ENCODE measurements at regions not wholly inside any gene's neighbourhood (a gene's known extent, or its start where the extent isn't known, plus 50 kb on each side); places are given as distances from the start of the nearest gene placed in this dataset.

DNA sequence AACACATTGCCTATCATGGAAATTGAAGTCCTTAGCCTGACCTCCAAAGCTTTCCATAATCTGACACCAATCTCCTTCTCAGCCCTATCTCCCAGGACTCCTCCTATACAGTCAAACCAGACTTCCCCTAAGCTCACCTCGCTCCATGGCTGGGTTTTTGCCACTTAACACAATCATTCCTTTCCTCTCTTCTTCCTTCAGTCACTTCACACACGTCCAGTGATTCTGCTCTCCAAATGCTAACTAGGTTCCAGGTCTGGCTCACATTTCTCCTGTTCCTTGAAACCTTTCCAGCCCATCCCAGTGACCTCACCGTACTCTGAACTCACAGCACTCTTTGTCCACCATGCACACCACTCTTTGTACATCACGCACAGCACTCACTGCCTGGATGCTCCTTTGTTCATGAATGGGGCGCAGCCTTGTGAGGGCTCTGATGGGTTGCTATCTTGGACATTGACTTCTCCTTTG, 98.4 kb downstream of the GLUL start:
- no peak for DNase-seq (ENCODE audit: low spot score)

DNA sequence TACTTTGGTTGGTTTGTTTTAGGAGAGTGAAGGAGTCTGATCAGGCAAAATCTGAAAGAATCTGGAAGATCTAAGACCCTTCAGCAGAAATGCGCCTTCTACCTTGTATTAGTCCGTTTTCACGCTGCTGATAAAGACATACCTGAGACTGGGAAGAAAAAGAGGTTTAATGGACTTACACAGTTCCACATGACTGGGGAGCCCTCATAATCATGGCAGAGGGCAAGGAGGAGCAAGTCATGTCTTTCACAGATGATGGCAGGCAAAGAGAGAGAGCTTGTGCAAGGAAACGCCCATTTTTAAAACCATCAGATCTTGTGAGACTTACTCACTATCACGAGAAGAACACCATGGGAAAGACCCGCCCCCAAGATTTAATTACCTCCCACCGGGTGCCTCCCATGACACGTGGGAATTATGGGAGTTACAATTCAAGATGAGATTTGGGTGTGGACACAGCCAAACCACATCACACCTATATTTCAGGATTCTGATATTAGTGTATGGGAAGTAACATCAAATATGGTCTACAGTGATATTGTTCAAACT, 99.3 kb downstream of the GLUL start:
- no peak for DNase-seq (ENCODE audit: low spot score)

DNA sequence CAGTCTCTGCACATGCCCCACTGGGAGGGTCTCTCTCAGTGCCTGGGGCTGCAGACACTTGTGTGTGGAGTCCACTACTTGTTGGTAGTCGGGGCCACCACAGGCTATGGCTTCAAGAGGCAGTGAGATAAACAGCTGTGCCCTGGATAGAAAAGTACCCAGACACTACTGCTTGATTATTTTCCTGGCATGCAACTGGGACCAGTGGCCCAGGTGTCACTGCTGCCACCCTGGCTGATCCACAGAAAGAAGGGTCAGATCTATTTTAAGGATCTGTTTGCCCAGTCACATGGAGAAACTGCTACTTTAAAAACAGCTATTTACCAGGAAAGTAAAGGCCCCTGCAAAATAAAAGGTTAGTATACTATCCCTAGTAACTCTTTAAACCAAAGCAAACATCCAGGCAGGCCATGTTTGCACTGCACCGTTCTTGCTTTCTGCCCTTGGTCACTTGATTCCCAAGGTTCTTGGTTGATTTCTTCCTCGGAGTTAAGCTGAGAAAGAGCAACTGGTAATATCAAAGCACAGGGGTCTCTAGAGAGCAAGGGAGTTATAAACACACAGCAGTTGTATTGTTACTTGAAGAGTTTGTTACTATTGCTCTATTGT, 99.9 kb downstream of the GLUL start:
- DNase-seq (ENCODE audit: low spot score), result peak; percentile 19

DNA sequence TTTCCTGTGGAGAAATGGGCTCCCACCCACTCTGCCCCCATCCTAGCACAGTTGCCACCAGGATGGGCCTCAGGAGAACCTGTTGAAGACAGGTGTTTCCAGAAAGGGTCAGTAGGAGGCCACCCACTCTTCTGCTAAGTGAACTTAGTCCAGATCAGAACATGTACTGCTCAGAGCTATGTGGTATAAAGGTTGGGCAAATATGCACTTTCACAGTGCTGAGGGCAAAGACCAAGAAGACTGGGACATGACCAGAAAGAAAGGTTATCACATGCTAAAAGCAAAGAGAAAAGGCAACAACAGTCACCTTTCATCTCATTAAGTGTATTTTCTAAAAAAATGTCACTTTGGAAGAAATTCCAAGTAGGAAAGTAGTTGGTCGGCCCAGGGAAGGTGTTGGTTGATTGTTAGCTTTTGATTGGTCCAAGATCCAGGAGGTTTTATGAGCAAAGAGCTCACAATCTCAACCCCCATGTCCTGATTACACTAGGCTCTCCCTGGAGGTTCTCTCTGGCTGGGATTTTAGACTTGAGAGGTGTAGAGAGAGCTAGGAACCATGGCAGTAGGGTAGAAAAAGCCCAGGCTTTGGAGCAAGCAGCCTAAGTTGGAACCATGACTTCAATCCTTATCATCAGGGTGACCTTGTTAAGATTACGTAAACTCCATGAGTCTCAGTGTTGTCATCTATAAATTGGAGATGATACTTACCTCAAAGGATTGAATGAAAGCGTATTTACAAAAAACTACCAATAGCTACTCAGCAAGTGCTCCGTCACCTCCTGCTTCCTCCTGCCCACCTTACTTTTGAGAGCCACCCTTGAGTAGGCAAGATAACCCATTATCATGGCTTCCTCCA, 102.6 kb downstream of the GLUL start:
- no peak for DNase-seq (ENCODE audit: low spot score)

DNA sequence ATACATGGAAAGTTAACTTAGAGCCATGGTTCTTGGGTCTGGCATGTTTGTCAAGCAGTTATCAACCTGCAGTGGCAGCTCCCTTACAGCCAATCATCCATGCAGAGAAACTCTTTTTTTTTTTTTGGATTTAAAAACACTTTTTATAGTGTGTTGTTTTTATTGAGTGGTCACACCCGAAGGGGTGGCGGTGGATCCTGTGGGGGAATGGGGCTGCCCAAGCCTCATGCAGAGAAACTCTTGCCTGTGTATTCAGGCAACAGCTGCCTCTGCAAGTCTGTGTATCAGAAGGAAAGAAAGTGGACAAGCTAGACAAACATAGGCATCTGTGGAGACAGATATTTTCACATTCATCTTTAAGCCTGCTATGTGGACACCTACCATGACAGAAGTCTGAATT, 104.8 kb downstream of the GLUL start:
- no peak for DNase-seq (ENCODE audit: low spot score)

DNA sequence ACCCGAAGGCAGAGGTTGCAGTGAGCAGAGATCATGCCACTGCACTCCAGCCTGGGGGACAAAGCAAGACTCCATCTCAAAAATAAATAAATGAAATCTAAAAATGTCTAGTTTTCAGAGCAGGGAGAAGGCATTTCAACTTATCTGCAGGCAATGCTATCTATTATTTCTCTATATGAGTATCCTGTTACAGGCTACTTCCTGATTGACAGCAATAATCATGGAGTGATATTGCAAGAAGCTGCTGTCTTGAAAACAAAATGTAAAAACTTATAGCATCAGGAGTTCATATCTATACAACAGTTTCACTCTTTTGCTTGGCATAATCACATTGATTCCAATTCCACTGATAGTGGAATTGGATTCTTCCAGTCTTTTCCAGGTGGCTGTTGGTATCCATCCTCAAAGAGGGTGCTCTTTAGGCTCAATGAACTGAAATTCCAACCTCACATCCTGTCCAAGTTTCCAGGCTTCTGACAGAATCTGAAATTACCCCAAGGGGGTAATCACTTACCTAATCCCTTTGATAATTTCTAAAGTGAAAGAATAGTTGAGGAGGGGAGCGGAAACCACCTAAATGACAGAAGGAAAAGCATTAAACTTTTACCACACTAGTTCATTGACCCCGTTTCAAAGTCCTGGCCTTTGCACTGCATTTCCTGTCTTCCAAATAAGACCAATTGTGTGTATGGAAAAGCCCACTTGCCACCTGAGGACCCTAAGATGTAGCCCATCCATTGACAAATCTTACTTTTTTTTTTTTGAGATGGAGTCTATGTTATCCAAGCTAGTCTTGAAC, 107.6 kb downstream of the GLUL start:
- DNase-seq (ENCODE audit: low spot score), result no peak

DNA sequence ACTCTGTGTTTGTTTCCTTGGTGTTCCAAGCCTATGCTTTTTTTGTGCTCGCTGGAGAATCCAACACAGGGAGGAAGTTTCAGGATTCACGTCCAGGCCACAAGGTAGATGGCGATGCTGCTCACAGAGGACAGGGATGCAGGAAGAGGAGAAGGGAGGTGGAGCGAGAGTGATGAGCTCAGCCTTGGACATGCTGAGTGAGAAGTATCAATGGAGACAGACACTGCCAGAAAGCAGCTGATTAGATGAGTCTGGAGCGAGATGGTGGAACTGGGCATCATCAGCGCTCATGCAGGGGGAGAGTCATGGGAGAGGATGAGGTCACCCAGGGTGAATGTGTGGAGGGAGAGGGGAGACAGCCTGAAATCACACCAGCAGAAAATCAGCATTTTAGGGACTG, 110.0 kb downstream of the GLUL start:
- DNase-seq (ENCODE audit: low spot score), result no peak

DNA sequence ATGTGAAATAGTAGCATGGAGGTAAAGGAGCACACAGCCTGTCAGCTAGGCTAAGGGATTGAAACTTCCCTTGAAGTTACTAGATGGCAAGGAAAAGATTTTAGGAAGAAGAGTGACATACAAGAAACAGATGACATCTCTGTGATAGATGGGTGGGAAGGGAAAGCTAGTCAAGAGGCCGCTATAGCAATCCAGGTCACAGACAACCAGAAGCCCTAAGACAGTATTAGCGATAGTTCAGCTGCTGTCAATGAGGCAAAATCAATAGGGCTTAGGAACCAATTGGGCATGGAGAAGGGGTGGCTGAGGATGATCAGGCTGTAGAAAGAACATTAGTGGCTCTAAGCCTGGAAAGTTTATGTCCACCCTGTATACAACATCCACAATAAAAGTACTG, 111.1 kb downstream of the GLUL start:
- no peak for DNase-seq (ENCODE audit: low spot score)

DNA sequence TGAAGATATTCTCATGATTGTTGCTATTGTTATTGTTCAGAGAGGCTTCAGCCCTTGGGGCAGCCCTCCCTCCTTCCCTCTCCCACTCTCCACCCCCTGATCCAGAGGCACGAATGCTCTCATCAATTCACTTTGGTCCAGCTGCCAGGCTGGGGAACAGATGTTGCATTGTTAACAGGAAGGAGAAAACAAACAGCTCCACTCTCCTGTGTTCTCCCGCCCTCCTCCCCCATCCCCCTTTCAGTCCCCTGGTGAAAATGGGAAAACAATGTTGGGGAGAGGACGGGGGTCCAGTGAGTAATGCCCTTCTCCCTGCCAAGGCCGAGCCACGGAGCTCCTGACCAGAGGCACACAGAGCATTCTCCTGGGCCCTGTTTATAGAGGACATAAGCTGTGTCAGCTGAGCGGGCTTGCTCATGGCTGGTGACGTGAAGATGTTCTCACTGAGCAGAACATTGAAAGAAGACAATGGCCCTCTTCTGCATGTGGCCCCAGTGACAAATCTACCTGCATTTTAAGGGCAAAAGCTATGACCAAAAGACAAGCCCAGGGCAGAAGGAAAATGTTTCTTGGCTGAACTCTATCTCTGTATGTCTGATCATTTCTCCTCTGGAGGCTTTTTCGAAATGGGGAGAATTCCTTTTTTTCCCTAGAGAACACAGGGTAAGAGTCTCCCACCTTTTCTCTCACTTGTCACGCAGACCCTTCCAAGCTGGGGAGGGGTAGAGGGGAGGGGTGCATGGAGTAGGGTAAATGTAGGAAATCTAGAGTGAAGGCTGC, 111.7 kb downstream of the GLUL start:
- no peak for DNase-seq (ENCODE audit: low spot score)

DNA sequence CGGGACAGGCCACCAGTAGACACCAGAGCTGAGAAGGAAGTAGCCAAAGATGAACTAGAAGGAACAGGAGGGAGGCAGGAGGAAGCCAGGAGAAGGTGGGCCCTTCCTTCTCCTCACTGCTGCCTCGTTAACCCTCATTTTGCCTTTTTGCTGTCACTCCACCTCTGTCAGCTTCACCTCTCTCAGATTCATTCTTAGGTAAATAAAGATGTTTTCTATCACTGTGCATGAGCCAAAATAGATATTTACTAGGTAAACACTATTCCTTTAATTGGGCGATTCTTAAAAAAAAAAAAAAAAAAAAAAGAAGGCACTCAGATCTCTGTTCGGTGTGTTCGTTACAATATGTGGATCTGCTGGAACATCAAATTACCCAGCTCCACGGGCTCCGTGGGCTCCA, 112.3 kb downstream of the GLUL start:
- DNase-seq (ENCODE audit: low spot score), result no peak

DNA sequence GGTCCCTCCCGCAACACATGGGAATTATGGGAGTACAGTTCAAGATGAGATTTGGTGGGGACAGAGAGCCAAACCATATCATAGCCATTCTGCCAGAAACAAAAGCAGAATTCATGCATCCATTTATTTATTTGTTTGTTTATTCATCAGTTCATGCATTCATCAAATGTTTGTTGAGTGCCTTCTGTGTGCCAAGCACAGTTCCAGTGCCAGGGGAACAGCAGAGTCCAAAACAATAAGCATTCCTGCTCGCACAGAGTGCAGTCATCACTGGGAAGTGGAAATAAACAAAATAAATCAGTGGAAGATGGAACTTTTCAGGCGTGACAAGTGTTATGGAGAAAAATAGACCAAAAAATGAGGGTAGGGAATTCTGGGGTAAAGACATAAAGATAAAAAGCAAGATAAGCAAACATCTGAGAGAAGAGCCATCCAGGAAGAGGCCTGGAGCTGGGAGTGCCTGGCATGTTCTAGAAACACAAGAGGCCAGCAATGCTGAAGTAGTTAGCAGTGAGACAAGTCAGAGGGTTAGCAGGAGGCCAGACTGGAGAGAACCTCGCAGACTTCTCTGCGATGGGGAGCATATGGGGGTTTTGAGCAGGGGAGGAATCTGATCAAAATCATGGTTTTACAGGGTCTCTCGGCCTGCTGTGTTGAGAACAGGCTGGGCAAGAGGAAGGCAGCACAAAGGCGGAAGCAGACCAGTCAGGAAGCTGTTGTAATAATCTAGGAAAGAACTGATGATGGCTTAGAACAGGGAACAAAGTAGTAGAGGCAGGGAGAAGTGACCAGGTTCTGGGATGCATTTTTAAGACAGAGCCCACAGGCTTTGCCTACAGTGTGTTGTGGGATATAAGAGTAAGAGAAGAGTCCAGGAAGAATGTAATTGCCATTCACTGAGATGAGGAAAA, 113.2 kb downstream of the GLUL start:
- DNase-seq (ENCODE audit: low spot score), result no peak

DNA sequence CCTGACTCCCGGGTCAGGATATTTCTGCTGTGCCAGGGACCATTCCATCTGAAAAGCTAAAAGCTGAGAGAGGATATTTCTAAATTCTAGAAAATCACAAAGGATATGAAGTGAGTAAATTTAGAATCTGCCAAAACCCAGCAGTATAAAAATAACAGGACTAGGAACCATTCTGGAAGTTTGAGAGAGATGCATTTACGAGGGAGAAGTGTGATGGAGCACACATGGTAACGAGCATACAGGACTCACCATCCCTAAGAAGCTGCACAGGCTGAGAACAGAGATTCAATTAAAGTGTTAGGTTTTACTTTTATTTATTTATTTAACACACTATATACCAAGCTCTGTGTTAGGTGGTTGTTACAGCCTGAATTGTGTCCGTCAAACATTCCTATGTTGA, 116.3 kb downstream of the GLUL start:
- no peak for DNase-seq (ENCODE audit: low spot score)

DNA sequence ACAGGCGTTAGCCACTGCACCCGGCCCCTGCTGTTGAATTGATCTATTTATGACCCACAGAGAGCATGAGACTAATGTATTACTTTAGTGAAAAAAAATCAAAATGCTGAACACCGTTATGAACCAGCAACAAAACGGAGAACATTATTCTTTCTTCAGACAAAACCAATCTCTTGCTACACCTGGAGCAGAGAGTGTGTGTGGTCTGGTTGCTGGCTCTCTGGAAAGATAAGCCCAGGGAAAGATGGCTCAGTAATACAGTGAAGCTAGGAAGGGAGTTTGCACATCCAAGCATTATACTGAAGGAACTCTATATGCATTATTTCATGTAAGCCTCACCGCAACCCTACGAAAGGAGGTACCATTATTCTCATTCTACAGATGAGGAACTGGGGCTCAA, 117.0 kb downstream of the GLUL start:
- DNase-seq (ENCODE audit: low spot score), result no peak

DNA sequence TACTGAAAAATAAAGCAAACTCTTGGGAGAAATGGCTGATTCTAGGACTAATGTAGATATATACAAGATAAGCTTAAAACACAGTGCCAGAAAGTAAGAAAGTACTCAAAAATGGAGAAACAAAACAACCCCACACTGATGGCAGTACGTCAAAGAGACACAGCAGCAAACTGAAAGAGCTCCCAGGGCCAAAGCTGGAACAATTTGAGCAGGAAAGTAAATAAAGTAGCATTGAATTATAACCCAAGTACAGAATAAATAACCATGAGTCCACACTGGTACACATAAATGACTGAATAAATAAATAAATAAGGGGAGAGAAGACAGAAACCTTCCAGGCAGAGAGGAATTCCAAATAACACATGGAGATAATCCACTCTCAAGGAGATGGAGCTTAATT, 120.9 kb downstream of the GLUL start:
- no peak for DNase-seq (ENCODE audit: low spot score)

DNA sequence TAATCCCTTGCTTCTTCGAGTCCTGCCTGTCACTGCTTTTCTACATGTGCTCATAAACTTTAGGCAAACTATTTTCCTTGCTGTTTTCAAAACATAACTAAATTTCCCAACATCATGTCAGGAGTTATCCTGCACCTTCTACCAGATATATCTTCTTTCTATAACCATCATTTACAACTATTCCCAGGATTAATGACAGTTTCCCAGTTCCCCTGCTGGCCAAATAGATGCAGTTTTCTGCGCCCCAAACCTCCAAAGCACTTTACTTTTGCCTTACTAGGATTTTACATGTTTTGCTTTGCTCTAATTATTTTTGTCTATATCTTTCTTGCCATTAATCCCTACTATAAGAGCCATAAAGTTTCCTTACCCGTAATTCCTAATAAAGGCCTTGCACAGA, 122.5 kb downstream of the GLUL start:
- no peak for DNase-seq (ENCODE audit: low spot score)

DNA sequence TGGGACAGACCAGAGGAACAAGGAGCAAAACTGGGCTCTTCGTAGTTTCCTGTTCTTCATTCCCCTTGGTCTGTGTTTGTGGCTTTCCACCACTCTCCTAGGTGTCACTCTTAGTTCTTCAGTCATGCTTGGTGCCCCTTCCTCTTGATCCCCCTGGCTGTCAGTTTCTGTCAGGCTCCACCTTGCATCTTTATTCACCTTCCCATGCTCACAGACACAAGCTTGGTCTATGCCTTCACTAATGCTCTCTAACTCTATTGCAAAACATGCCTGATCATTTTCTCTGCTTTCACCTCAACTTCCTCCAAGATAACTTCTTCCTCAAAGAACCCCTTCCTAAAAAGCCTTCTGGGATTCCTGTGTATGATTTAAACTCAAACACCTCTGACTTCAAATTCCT, 122.9 kb downstream of the GLUL start:
- DNase-seq (ENCODE audit: low spot score), result no peak

DNA sequence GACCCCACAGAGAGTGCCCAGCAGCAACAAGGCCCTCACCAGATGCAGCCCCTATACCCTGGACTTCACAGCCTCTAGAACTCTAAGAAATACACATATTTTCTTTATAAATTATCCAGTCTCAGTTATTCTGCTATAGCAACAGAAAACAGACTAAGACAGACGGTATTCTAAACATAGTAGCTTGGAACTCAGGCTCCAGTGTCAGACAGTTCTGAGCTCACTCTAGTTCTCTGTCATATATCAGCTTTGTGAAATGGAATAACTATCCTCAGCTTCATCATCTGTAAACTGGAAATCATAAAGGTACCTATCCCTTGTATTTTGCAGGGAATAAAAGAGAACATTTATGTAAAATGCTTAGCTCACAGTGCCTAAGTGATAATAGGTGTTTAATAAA, 127.4 kb downstream of the GLUL start:
- DNase-seq (ENCODE audit: low spot score), result no peak

DNA sequence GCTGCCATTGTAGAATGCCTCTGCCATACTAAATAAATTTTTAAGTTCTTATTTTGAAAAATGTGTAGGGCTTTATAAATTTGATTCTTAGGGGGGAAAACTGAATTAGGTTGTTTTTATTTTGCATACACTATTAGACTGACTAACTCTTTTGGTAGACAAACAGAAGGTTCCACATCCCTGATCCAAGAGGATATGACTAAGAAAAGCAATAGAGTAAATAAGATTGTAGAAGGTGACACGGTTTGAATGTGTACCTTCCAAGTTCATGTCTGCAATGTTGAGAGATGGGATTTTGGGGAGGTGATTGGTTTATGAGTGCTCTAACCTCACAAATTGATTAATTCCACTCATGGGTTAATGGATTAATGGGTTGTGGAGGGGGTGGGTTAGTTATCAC, 127.9 kb downstream of the GLUL start:
- no peak for DNase-seq (ENCODE audit: low spot score)

DNA sequence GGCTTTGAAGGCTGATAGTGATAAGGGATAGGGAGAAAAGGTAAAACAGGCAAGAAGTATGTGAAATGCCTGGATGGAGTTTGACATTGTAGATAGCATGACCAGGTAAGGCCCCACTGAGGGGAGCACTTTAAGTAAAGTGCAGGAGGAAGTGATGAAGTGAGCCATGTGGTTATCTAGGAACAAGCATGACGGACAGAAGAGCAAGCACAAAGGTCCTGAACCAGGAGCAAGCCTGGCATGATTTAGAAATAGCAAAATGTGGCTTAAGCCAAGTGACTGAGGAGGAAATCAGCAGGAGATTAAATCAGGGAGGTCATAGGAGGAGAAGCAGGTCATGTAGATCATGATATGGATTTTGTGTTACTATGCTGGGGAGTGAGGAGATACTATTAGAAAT, 129.2 kb downstream of the GLUL start:
- no peak for DNase-seq (ENCODE audit: low spot score)

DNA sequence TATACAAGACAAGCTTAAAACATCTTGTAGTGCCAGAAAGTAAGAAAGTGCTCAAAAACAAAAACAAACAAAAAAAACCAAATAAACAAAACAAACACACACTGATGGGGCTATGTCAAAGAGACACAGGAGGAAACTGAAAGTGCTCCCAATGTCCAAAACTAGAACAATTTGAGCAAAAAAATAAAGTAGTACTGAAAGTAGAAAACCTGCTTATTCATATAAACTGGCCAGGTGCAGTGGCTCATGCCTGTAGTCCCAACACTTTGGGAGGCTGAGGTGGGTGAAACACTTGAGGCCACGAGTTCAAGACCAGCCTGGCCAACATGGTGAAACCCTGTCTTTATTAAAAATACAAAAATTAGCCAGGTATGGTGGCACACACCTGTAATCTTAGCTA, 129.9 kb downstream of the GLUL start:
- no peak for DNase-seq (ENCODE audit: low spot score)

DNA sequence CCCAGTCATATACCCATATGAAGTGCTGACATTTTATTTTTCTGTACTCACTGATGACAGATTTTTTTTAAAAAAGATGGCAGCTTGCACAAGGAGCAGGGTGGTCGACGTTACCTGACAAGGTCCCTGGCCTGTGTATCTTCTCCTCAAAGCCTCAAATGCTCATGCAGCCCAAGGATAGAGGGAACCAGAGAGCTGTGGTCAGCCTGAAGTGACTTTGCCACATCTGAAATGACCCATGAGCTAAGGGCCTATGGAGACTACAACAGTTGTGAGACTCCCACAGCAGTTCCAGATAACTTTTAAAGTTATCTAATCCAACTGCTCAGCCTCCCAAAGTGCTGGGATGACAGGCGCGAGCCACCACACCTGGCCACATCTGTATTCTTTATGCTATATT, 131.1 kb downstream of the GLUL start:
- DNase-seq (ENCODE audit: low spot score), result no peak

Measured in mucosa of gallbladder (tissue), 1 donor.